Activated CD8-positive, alpha-beta T cell treated with anti-CD3 and anti-CD28 coated beads, Interleukin-2, amount 10 ng/mL, durations not matched to agents 7 days and 5 days (primary cell): ENCODE measurements at regions not wholly inside any gene's neighbourhood (a gene's known extent, or its start where the extent isn't known, plus 50 kb on each side); places are given as distances from the start of the nearest gene placed in this dataset.
"Not testable (repeated sequence)": the region's sequence is repeated elsewhere in the genome, so short reads cannot be mapped to it uniquely, and the experiment has no call there.

ENCODE experiments used
- ATAC-seq: fragments of 150-1000 bp; cut with Tn5 transposase; one replicate; pipeline ENCODE4 v1.10.0; 2021; ENCODE audit warnings: moderate library complexity
- CTCF ChIA-PET: fragments of 350-600 bp; sonication (Branson Sonifier 250); formaldehyde crosslinking; loops from one replicate; lab custom pipeline; 2021; ENCODE audit warnings: antibody characterized with exemption; lab: Charles Lee
- POLR2A ChIA-PET: fragments of 350-600 bp; sonication (Branson Sonifier 250); formaldehyde crosslinking; loops from one replicate; lab custom pipeline; 2021; ENCODE audit warnings: antibody characterized with exemption; lab: Charles Lee
- DNase-seq: peaks from one replicate; pipeline ENCODE4 v3.0.0-alpha.2; 2020
- H3K27ac Mint-ChIP-seq: one replicate; pipeline ENCODE4 v1.8.0; 2021; ENCODE audit warnings: mild to moderate bottlenecking, mixed read lengths
- H3K27me3 Mint-ChIP-seq: one replicate; pipeline ENCODE4 v1.8.0; 2021; ENCODE audit warnings: low read depth, mixed read lengths
- H3K36me3 Mint-ChIP-seq: one replicate; pipeline ENCODE4 v1.8.0; 2021; ENCODE audit warnings: low read depth, mixed read lengths
- H3K4me1 Mint-ChIP-seq: one replicate; pipeline ENCODE4 v1.8.0; 2021; ENCODE audit warnings: low read depth, mixed read lengths
- H3K4me3 Mint-ChIP-seq: one replicate; pipeline ENCODE4 v1.8.0; 2021; ENCODE audit warnings: mild to moderate bottlenecking, mixed read lengths
- H3K9me3 Mint-ChIP-seq: one replicate; pipeline ENCODE4 v1.8.0; 2022; ENCODE audit warnings: mixed read lengths; ENCODE audit not compliant: insufficient read depth

DNA sequence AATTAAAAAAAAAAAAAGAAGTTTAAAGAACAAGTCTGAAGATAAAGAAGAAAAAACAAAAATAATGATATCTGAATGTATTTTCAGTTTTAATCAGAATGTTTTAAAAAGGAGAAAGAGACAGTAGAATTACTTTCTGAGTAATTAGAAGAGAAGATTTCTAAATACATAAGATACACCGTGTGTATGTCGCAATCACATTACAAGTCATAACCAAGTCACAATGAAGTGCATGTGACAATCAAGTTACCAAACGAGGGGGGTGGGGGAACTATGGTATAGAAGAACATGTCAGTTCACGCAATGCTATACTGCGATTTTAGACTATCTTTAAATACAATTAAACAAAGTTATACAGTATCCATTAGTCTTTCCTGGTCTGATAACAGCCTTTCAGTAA lies 1464.1 kb upstream of the FLRT2 start:
- Mint-ChIP-seq H3K27me3 (no peaks in the 10 kb centered on the region), H3K4me1 (no peaks in the 10 kb centered on the region), H3K27ac (no peak overlapping the region), H3K36me3 (no peaks in the 10 kb centered on the region), H3K4me3 (no peak overlapping the region), H3K9me3 (peaks cover 5% of the 10 kb centered on the region)
- CTCF ChIA-PET: no interaction called here
- ATAC-seq: no peak
- POLR2A ChIA-PET: no interaction called here
- no peak for DNase-seq

DNA sequence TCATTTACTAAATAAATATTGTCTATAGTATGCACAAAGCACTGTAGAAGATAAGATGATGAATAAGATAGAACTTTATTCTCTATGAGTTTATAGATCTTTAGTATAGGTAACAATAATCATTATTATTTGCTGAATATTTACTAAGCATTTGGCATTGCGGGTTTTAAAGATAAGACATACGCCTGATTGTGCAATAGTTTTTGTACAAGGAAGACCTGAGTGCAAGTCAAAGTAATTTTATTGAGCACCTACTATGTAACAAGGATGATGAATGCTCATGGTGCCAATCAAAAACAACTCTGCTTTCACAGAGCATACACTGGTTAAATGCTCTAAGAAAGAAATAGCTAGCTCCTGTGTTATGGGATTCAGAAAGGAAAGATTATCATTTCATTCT lies 1461.7 kb upstream of the FLRT2 start:
- ATAC-seq: no peak
- Mint-ChIP-seq H3K27ac (no peak overlapping the region), H3K36me3 (no peaks in the 10 kb centered on the region), H3K4me1 (no peaks in the 10 kb centered on the region), H3K4me3 (no peak overlapping the region), H3K27me3 (no peaks in the 10 kb centered on the region), H3K9me3 (peaks cover 5% of the 10 kb centered on the region)
- ChIA-PET CTCF (no interaction called here), POLR2A (no interaction called here)
- DNase-seq: no peak

DNA sequence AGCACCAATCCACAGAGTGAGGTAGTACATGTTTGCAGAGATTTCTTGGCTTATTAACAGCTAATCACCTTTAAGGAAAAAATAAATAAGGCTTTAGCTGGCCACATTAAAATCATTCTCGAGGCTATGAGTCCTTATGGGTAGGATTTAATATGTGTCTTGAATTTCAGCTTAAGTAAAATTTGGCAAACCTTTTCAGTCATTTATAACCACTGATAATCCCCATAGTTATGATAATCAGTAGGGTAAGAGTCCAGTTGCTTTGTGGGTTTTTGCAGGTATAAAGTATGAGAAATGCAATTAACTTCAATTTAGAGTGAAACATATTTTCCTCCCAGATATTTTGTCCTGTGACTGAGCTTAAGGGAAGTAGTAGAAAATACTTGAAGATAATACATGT lies 1458.9 kb upstream of the FLRT2 start:
- H3K27ac Mint-ChIP-seq: no peak overlapping the region
- ChIA-PET CTCF (no interaction called here), POLR2A (no interaction called here)
- no peaks in the 10 kb centered on the region for H3K27me3 Mint-ChIP-seq
- H3K36me3 Mint-ChIP-seq: no peaks in the 10 kb centered on the region
- no peak for ATAC-seq
- DNase-seq: no peak
- peaks cover 8% of the 10 kb centered on the region for H3K9me3 Mint-ChIP-seq
- H3K4me3 Mint-ChIP-seq: no peak overlapping the region
- H3K4me1 Mint-ChIP-seq: no peaks in the 10 kb centered on the region

DNA sequence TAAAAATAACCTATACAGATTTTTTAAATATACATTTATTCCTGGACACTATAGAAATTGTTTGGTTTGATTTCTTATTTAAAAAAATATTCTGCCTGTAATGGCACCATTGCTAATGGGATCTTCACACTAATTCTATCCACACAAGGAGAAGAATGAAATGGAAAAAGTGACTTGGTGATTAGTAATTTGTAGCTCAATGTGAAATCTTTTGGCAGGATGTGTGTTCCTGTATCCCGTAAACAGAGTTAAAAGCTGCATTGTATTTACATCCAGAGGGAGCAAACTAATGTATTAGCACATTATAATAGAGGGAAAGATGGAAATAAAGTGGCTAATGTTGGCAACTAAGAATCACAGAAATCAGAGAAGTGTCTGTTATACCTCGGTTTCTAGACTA lies 1455.3 kb upstream of the FLRT2 start:
- Mint-ChIP-seq H3K4me1 (no peaks in the 10 kb centered on the region), H3K36me3 (no peaks in the 10 kb centered on the region), H3K9me3 (peaks cover 3% of the 10 kb centered on the region), H3K4me3 (no peak overlapping the region), H3K27ac (no peak overlapping the region), H3K27me3 (no peaks in the 10 kb centered on the region)
- ChIA-PET CTCF (no interaction called here), POLR2A (no interaction called here)
- ATAC-seq: no peak
- DNase-seq: no peak

DNA sequence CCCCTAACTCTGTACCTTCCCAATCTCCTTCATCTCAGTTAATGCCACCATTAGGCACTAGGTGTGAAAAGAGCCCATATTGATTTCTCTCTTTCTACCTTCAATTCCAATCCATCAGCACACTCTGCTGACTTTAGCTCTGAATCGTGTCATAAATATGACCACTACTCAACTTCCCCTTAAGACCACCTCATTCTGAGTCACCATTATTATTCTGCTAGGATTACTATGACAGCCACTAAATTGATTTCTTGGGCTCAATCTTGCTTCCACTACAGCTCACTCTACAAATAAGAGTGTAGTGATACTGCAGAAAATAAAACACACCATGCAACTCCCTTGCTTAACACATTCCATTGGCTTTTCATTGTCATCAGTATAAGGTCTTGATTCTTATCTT lies 1449.0 kb upstream of the FLRT2 start:
- Mint-ChIP-seq H3K27ac (no peak overlapping the region), H3K27me3 (no peaks in the 10 kb centered on the region), H3K4me3 (no peak overlapping the region), H3K4me1 (no peaks in the 10 kb centered on the region), H3K36me3 (no peaks in the 10 kb centered on the region), H3K9me3 (no peaks in the 10 kb centered on the region)
- CTCF ChIA-PET: no interaction called here
- ATAC-seq (no peak), DNase-seq (no peak)
- POLR2A ChIA-PET: no interaction called here

DNA sequence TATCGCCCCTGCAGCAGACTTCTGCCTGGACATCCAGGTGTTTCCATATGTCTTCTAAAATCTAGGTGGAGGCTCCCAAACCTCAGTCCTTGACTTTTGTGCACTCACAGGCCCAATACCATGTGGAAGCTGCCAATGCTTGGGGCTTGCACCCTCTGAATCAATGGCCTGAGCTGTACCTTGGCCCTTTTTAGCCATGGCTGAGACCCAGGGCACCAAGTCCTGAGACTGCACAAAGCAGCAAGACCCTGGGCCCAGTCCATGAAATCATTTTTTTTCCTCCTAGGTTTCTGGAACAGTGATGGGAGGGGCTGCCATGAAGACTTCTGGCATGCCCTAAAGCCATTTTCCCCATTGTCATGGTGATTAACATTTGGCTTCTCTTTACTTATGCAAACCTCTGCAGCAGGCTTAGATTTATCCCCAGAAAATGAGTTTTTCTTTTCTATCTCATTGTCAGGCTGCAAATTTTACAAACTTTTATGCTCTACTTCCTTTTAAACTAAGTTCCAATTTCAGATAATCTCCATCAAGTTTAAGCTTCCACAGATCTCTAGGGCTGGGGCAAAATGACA lies 1445.8 kb upstream of the FLRT2 start:
- no peaks in the 10 kb centered on the region for H3K9me3 Mint-ChIP-seq
- H3K27me3 Mint-ChIP-seq: no peaks in the 10 kb centered on the region
- no peak overlapping the region for H3K4me3 Mint-ChIP-seq
- ChIA-PET CTCF (no interaction called here), POLR2A (no interaction called here)
- H3K27ac Mint-ChIP-seq: no peak overlapping the region
- no peaks in the 10 kb centered on the region for H3K36me3 Mint-ChIP-seq
- H3K4me1 Mint-ChIP-seq: no peaks in the 10 kb centered on the region
- no peak for DNase-seq
- no peak for ATAC-seq

DNA sequence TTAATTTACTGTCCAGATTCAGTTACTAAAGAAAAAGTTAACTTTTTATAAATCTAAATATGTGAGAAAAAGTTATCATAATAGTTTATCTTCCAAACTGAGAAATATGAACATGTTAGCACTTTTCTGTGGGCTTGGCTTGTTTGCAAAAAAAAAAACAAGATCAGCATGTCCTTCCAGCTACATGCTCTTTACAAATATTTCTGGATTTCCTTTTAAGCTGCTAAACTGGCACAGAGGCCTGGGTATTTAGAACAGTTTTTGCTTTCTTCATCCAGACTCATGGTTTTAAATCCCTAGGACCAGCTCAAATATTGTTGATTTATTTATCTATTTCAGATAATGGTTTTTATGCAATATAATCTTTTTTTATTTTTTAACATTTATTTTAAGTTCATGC lies 1444.5 kb upstream of the FLRT2 start:
- CTCF ChIA-PET: no interaction called here
- ATAC-seq: no peak
- no peaks in the 10 kb centered on the region for H3K27me3 Mint-ChIP-seq

DNA sequence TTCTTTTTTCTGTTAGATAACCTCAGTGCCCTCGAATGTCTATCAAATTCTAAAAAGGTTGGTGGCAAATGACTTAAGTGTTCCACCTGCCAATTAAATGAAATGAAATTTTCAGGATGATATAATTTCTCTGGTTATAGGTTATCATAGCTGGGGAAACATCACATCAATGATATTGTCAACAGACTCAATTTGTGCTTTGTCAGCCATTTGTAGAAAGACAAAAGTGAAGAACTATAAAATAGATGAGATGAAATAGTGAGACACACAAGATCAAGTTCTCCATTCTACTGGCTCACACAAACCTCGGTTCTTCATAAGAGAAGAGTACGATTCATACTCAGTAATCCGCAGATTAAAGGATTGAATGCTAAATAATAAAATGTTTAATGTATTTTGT lies 1443.2 kb upstream of the FLRT2 start:
- H3K36me3 Mint-ChIP-seq: no peaks in the 10 kb centered on the region
- ChIA-PET CTCF (no interaction called here), POLR2A (no interaction called here)
- H3K27ac Mint-ChIP-seq: no peak overlapping the region
- no peaks in the 10 kb centered on the region for H3K27me3 Mint-ChIP-seq
- H3K9me3 Mint-ChIP-seq: peaks cover 3% of the 10 kb centered on the region
- ATAC-seq: no peak
- H3K4me1 Mint-ChIP-seq: no peaks in the 10 kb centered on the region
- no peak overlapping the region for H3K4me3 Mint-ChIP-seq
- no peak for DNase-seq

More for the DNA sequence above, 1444.5 kb upstream of the FLRT2 start:
- no peaks in the 10 kb centered on the region for H3K36me3 Mint-ChIP-seq
- POLR2A ChIA-PET: no interaction called here
- H3K4me3 Mint-ChIP-seq: no peak overlapping the region
- peaks cover 3% of the 10 kb centered on the region for H3K9me3 Mint-ChIP-seq
- H3K4me1 Mint-ChIP-seq: no peaks in the 10 kb centered on the region
- DNase-seq: no peak
- no peak overlapping the region for H3K27ac Mint-ChIP-seq

DNA sequence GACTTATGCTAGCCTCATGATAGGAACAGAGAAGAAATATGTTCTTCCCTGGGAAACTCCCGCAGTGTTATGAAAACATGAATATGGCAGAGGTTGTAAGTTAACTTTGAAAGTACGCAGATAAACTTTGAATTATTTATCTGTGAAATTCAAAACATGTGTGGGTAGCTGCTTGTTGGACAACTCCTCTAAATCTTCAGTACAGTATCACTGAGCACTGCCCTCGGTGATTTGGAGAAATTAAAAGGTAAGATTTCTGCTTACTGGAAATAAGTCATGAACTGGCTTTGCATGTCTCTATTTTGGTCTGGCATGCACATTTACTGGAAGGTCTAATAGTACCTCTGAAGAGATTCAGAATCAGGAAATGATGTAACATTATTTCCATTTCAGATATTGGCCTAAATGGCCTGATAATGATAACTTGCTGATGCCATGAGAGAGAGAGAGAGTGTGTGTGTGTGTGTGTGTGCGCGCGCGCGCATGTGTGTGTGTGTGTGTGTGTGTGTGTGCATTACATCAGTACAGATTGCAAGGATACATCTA lies 1441.9 kb upstream of the FLRT2 start:
- no peaks in the 10 kb centered on the region for H3K36me3 Mint-ChIP-seq
- ChIA-PET POLR2A (no interaction called here), CTCF (no interaction called here)
- no peaks in the 10 kb centered on the region for H3K27me3 Mint-ChIP-seq
- H3K4me1 Mint-ChIP-seq: no peaks in the 10 kb centered on the region
- no peak for DNase-seq
- no peak overlapping the region for H3K27ac Mint-ChIP-seq
- H3K9me3 Mint-ChIP-seq: peaks cover 3% of the 10 kb centered on the region
- no peak overlapping the region for H3K4me3 Mint-ChIP-seq
- no peak for ATAC-seq

DNA sequence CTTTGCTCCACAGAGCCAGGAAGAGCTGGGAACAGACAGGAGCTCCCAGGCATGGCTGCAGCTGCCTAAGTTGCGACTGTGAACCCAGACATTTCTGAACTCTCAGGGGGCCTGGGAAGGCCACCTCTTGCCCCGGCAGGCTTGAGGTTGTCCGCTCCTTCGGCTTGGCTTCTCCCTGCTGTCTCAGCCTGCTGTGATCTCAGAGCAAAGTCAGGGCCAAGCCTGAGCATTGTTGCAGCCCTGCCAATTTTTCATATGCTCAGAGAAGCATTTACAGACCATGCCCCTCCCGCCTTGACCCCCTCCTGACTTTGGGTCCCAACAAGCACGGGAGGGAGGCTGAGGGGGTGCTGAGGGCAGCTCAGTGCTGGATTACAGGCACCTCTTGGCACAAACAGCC lies 1439.1 kb upstream of the FLRT2 start:
- DNase-seq: no peak
- Mint-ChIP-seq H3K36me3 (no peaks in the 10 kb centered on the region), H3K27ac (no peak overlapping the region), H3K4me1 (no peaks in the 10 kb centered on the region), H3K27me3 (no peaks in the 10 kb centered on the region), H3K4me3 (no peak overlapping the region), H3K9me3 (peaks cover 10% of the 10 kb centered on the region)
- POLR2A ChIA-PET: no interaction called here
- no peak for ATAC-seq
- CTCF ChIA-PET: no interaction called here

DNA sequence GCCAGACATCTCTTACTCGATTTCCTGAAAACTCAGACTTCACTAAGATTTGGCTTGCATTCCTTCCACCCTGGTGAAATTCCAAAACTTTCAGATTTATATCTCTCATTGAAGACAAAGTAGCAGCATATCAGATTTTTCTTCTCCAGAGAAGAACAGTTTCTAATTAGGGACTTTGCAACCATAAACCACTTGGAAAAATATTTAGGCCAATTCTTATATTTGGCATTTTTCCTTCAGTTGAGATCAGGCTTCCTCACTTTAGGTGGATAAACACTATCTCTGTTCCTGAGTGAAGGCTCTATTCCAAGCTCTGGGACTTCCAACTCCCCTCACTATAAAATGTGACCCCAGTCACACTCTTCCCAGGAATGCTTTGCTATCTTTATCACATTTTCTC lies 1434.3 kb upstream of the FLRT2 start:
- Mint-ChIP-seq H3K27ac (no peak overlapping the region), H3K4me3 (no peak overlapping the region), H3K9me3 (peaks cover 7% of the 10 kb centered on the region), H3K27me3 (no peaks in the 10 kb centered on the region), H3K4me1 (no peaks in the 10 kb centered on the region), H3K36me3 (no peaks in the 10 kb centered on the region)
- POLR2A ChIA-PET: no interaction called here
- no peak for ATAC-seq
- CTCF ChIA-PET: no interaction called here
- no peak for DNase-seq

DNA sequence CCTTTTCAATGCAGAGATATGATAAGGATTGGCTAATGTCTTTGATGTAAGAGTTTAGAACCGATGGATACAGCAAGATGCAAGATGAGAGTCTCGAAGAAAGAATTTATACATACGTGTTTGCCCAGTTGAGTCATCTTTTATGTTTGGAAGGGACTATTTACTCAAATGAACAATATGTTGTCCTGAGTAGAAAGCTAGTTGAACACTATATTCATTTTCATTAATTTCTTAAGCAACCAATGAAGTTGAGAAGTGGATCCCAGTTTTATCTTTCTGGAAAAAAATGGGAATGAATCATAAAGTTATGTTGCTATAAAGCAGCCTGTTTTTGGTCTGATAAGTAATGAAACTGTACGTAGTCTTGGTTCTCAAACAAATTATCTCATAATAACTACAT lies 1431.7 kb upstream of the FLRT2 start:
- H3K9me3 Mint-ChIP-seq: peaks cover 12% of the 10 kb centered on the region
- ATAC-seq: no peak
- H3K27ac Mint-ChIP-seq: no peak overlapping the region
- no peaks in the 10 kb centered on the region for H3K27me3 Mint-ChIP-seq
- no peaks in the 10 kb centered on the region for H3K36me3 Mint-ChIP-seq
- H3K4me1 Mint-ChIP-seq: no peaks in the 10 kb centered on the region
- DNase-seq: no peak
- ChIA-PET CTCF (no interaction called here), POLR2A (no interaction called here)
- no peak overlapping the region for H3K4me3 Mint-ChIP-seq

DNA sequence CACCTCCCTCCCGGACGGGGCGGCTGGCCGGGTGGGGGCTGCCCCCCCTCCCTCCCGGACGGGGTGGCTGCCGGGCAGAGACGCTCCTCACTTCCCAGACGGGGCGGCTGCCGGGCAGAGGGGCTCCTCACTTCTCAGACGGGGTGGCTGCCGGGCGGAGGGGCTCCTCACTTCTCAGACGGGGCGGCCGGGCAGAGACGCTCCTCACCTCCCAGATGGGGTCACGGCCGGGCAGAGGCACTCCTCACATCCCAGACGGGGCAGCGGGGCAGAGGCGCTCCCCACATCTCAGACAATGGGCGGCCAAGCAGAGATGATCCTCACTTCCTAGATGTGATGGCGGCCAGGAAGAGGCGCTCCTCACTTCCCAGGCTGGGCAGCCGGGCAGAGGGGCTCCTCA lies 1430.4 kb upstream of the FLRT2 start:
- ATAC-seq, POLR2A ChIA-PET, H3K27ac Mint-ChIP-seq, H3K4me3 Mint-ChIP-seq, CTCF ChIA-PET, H3K36me3 Mint-ChIP-seq, DNase-seq, H3K27me3 Mint-ChIP-seq, H3K4me1 Mint-ChIP-seq: not testable (repeated sequence)
- H3K9me3 Mint-ChIP-seq: peaks cover 17% of the 10 kb centered on the region
